ENCODE measurements at regions not wholly inside any gene's neighbourhood (a gene's known extent, or its start where the extent isn't known, plus 50 kb on each side); places are given as distances from the start of the nearest gene placed in this dataset.

DNA sequence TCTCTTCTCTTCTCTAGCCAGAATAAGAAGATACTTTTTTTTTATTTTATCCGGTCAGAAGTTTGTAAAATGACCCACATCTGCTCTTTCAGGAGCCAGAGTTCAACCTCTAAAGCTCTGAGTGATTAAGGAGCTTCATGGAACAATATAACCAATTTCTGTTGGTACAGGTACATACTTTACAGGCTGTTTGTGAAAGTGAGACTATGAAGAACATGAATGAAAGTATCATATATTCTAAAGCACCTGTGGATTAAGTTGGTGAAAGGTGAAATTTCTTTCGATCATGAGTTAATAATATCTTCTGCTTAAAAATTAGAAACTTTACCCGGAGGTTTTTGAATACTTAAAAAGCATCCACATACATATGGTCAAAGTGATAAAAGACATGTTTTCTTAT lies 65.2 kb downstream of the DMRT2 start:
- Mint-ChIP-seq H3K27ac (no peak overlapping the region), H3K27me3 (ENCODE audit: low read depth) (no peaks in the 10 kb centered on the region), H3K9me3 (no peaks in the 10 kb centered on the region), H3K36me3 (ENCODE audit: low read depth) (no peaks in the 10 kb centered on the region), H3K4me3 (ENCODE audit: low read depth) (no peak overlapping the region), H3K4me1 (ENCODE audit: low read depth) (no peaks in the 10 kb centered on the region)
- DNase-seq (ENCODE audit: low spot score): no peak
- intact Hi-C loops (cut with micrococcal nuclease): no loop called here

DNA sequence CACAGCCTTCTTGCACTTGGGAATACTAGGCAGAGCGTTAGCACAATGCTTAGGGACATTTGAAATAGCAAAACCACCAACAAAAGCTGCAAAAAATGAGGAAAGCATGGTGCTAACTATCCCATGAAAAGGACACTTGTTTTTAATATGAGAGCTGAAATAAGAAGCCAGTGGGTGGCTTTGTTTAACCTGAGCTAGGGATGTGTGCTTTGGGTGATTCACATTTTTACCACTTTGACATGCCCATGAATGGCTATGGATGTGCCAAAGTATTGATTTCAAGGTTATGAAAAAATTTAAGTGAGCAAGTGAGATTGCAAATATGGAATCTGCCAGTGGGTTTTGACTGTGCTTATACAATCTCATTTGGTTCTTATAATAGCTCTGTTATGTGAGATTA lies 67.3 kb downstream of the DMRT2 start:
- intact Hi-C loops (cut with micrococcal nuclease): no loop called here
- Mint-ChIP-seq H3K36me3 (ENCODE audit: low read depth) (no peaks in the 10 kb centered on the region), H3K27me3 (ENCODE audit: low read depth) (no peaks in the 10 kb centered on the region), H3K4me1 (ENCODE audit: low read depth) (no peaks in the 10 kb centered on the region), H3K4me3 (ENCODE audit: low read depth) (no peak overlapping the region), H3K9me3 (no peaks in the 10 kb centered on the region), H3K27ac (no peak overlapping the region)
- DNase-seq (ENCODE audit: low spot score): no peak

DNA sequence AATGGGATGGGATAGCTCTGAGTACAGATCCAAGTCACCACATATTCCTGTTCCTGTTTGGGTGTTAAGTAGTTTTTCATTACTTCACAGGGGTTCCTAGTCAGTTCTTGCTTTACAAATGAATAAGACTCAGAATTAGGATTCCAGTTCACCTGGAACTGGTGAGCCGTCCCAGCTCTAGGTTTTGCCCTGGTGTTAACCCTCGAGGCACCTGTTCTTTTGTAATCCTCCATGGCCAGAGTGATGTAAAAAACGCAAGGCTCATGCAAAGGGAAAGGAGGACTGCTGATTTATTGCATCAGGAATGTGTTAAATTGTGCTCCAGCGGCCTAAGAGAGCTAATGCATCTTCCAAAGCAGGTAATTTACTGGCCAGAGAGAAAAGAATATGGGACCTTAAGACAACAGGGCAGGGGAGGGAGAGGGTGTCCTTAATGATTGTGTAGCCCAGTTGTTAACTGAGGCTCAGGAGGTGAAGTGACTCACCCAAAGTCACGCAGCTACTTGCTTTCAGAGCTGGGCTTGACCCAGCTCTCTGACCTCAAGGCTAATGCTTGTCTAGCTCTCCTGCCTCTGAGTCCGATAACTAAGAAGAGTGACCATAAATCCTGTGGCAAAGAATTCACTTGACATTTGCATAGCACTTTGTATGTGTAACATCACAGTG lies 70.5 kb downstream of the DMRT2 start:
- no peak for DNase-seq (ENCODE audit: low spot score)
- H3K9me3 Mint-ChIP-seq: no peaks in the 10 kb centered on the region
- no peaks in the 10 kb centered on the region for H3K4me1 Mint-ChIP-seq (ENCODE audit: low read depth)
- H3K27ac Mint-ChIP-seq: no peak overlapping the region
- intact Hi-C loops (cut with micrococcal nuclease): no loop called here
- no peaks in the 10 kb centered on the region for H3K36me3 Mint-ChIP-seq (ENCODE audit: low read depth)
- no peak overlapping the region for H3K4me3 Mint-ChIP-seq (ENCODE audit: low read depth)
- no peaks in the 10 kb centered on the region for H3K27me3 Mint-ChIP-seq (ENCODE audit: low read depth)

- no peaks in the 10 kb centered on the region for H3K9me3 Mint-ChIP-seq
- no peaks in the 10 kb centered on the region for H3K36me3 Mint-ChIP-seq (ENCODE audit: low read depth)
- H3K4me3 Mint-ChIP-seq (ENCODE audit: low read depth): no peak overlapping the region
- H3K4me1 Mint-ChIP-seq (ENCODE audit: low read depth): no peaks in the 10 kb centered on the region
- DNase-seq (ENCODE audit: low spot score): no peak
- H3K27me3 Mint-ChIP-seq (ENCODE audit: low read depth): no peaks in the 10 kb centered on the region
- intact Hi-C loops (cut with micrococcal nuclease): no loop called here
- H3K27ac Mint-ChIP-seq: no peak overlapping the region
These were observed 75.6 kb downstream of the DMRT2 start for GRCh38 chr9:1125741-1126140.

GRCh38 chr9:1128046-1128445 lies 77.9 kb downstream of the DMRT2 start:
- no peak overlapping the region for H3K27ac Mint-ChIP-seq
- no peaks in the 10 kb centered on the region for H3K27me3 Mint-ChIP-seq (ENCODE audit: low read depth)
- no peaks in the 10 kb centered on the region for H3K4me1 Mint-ChIP-seq (ENCODE audit: low read depth)
- no peak for DNase-seq (ENCODE audit: low spot score)
- H3K9me3 Mint-ChIP-seq: no peaks in the 10 kb centered on the region
- H3K36me3 Mint-ChIP-seq (ENCODE audit: low read depth): no peaks in the 10 kb centered on the region
- intact Hi-C loops (cut with micrococcal nuclease): no loop called here
- no peak overlapping the region for H3K4me3 Mint-ChIP-seq (ENCODE audit: low read depth)

- Mint-ChIP-seq H3K4me1 (ENCODE audit: low read depth) (no peaks in the 10 kb centered on the region), H3K4me3 (ENCODE audit: low read depth) (no peak overlapping the region), H3K27ac (no peak overlapping the region), H3K9me3 (no peaks in the 10 kb centered on the region), H3K27me3 (ENCODE audit: low read depth) (no peaks in the 10 kb centered on the region), H3K36me3 (ENCODE audit: low read depth) (no peaks in the 10 kb centered on the region)
- no peak for DNase-seq (ENCODE audit: low spot score)
- intact Hi-C loops (cut with micrococcal nuclease): no loop called here
These were observed 79.2 kb downstream of the DMRT2 start for GRCh38 chr9:1129382-1129781.

DNA sequence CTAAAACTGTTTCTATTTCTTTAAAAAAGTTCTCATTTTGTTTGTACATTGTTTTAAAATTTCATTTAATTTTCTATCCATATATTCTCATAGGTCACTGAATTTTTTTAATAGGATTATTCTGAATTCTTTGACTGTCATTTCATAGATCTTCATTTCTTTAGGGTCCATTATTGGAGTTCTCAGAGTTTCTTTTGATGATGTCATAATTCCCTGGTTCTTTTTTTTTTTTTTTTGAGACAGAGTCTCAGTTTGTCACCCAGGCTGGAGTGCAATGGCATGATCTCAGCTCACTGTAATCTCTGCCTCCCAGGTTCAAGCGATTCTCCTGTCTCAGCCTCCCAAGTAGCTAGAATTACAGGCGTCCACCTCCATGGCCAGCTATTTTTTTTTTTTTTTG lies 89.9 kb downstream of the DMRT2 start:
- peaks cover 20% of the 10 kb centered on the region for H3K9me3 Mint-ChIP-seq

GRCh38 chr9:1151691-1152090 lies 101.5 kb downstream of the DMRT2 start:
- no peak for DNase-seq (ENCODE audit: low spot score)
- peaks cover 2% of the 10 kb centered on the region for H3K9me3 Mint-ChIP-seq
- no peak overlapping the region for H3K4me3 Mint-ChIP-seq (ENCODE audit: low read depth)
- H3K27ac Mint-ChIP-seq: no peak overlapping the region
- no peaks in the 10 kb centered on the region for H3K36me3 Mint-ChIP-seq (ENCODE audit: low read depth)
- no peaks in the 10 kb centered on the region for H3K4me1 Mint-ChIP-seq (ENCODE audit: low read depth)
- no peaks in the 10 kb centered on the region for H3K27me3 Mint-ChIP-seq (ENCODE audit: low read depth)
- intact Hi-C loops (cut with micrococcal nuclease): no loop called here

More for the DNA sequence above, 89.9 kb downstream of the DMRT2 start:
- DNase-seq (ENCODE audit: low spot score): no peak
- Mint-ChIP-seq H3K27ac (no peak overlapping the region), H3K4me1 (ENCODE audit: low read depth) (no peaks in the 10 kb centered on the region), H3K4me3 (ENCODE audit: low read depth) (no peak overlapping the region), H3K36me3 (ENCODE audit: low read depth) (no peaks in the 10 kb centered on the region), H3K27me3 (ENCODE audit: low read depth) (no peaks in the 10 kb centered on the region)
- intact Hi-C loops (cut with micrococcal nuclease): no loop called here

DNA sequence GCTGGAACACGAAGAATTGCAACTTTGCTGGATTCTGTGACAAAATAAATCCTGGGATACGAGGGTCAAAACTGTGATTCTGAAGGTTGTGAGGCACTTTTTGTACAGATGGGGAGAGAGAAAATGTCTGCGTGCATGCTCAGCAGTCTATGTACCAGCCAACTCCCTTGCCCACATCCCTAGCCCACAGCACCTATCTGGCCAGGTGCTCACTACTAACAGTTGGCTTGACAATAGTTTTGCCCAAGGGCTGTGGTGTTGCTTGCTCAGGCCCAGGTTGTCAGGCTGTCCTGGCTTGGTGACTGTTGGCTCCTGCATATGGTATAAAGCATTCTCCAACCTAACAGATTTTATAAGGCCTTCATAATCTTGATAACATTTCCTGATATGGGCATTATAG lies 102.0 kb downstream of the DMRT2 start:
- no peak overlapping the region for H3K4me3 Mint-ChIP-seq (ENCODE audit: low read depth)
- H3K27ac Mint-ChIP-seq: no peak overlapping the region
- intact Hi-C loops (cut with micrococcal nuclease): no loop called here

DNA sequence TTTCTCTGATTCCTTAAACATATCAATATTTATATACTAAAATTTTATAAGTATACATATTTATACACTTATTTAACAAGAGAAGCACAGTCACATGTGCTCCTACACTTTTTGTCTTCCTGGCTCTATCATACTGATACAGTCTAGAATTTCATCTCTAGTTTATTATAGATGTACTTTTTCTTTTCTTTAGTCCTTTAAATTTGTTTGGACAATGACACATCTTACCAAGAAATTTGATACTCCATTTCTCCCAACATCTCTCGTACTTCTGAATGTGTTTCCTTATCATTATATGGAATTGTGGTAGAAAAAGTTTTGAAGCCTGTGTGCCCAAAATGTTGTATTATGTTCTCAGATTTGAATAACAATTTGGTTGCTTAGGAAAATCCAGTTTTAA lies 104.6 kb downstream of the DMRT2 start:
- no peaks in the 10 kb centered on the region for H3K9me3 Mint-ChIP-seq
- no peak overlapping the region for H3K4me3 Mint-ChIP-seq (ENCODE audit: low read depth)
- H3K27me3 Mint-ChIP-seq (ENCODE audit: low read depth): no peaks in the 10 kb centered on the region
- intact Hi-C loops (cut with micrococcal nuclease): no loop called here
- DNase-seq (ENCODE audit: low spot score): no peak
- H3K27ac Mint-ChIP-seq: no peak overlapping the region
- no peaks in the 10 kb centered on the region for H3K4me1 Mint-ChIP-seq (ENCODE audit: low read depth)
- H3K36me3 Mint-ChIP-seq (ENCODE audit: low read depth): no peaks in the 10 kb centered on the region

More for the DNA sequence above, 102.0 kb downstream of the DMRT2 start:
- Mint-ChIP-seq H3K4me1 (ENCODE audit: low read depth) (no peaks in the 10 kb centered on the region), H3K9me3 (no peaks in the 10 kb centered on the region), H3K27me3 (ENCODE audit: low read depth) (no peaks in the 10 kb centered on the region), H3K36me3 (ENCODE audit: low read depth) (no peaks in the 10 kb centered on the region)
- DNase-seq (ENCODE audit: low spot score): no peak

DNA sequence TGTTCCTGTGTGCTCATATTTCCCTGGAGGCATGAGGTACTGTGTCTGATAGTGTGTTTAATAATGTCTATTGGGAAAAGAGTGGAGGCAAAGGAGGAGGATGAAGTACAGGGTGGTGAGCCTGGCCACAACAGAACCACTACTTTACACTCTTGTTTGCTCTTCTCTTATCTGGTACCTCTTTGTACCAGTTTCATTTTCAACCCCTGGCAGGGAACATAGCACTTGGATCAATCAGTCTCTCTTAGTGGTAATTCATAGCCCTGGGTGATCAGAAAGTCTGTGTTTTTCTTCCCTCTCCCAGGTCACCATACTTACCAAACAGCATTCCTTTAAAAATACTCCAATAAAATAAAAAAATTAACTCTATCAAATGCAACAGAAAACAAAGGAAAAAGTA lies 105.4 kb downstream of the DMRT2 start:
- no peak for DNase-seq (ENCODE audit: low spot score)
- Mint-ChIP-seq H3K4me1 (ENCODE audit: low read depth) (no peaks in the 10 kb centered on the region), H3K9me3 (no peaks in the 10 kb centered on the region), H3K27me3 (ENCODE audit: low read depth) (no peaks in the 10 kb centered on the region), H3K36me3 (ENCODE audit: low read depth) (no peaks in the 10 kb centered on the region), H3K4me3 (ENCODE audit: low read depth) (no peak overlapping the region), H3K27ac (no peak overlapping the region)
- intact Hi-C loops (cut with micrococcal nuclease): no loop called here

DNA sequence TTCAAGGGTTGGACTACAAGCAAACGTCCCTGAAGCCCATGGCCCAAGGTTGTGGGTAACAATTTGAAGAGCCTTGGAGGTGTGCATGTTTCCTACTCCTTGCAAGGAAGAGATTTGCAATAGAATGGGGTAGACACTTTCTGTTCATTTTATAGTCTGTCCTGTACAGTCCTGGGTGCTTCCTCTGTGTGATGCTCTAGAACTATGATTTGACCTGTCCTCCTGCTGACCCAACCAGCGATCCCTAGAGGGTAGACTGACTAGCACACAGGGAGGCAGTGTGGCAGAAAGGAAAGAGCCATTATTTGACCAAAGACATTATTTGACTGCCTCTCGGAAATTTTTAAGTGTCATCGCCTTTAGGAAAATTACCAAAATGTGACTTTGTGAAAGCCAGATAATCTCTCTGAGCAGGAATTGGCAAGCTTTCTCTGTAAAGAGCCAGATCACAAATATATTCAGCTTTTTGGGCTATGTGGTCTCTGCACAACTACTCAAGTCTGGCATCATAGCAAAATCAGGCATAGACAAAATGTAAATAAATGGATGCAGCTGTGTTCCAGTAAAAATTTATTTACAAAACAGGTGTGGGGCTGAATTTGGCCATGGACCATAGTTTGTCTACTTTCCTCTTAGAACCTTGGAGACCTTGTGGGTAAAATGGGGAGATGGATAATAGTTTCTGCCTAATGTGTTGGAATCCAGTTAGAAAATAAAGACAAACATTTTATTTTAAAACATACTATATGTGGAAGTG lies 106.8 kb downstream of the DMRT2 start:
- Mint-ChIP-seq H3K9me3 (no peaks in the 10 kb centered on the region), H3K36me3 (ENCODE audit: low read depth) (no peaks in the 10 kb centered on the region), H3K27ac (no peak overlapping the region), H3K4me1 (ENCODE audit: low read depth) (no peaks in the 10 kb centered on the region), H3K27me3 (ENCODE audit: low read depth) (no peaks in the 10 kb centered on the region), H3K4me3 (ENCODE audit: low read depth) (no peak overlapping the region)
- DNase-seq (ENCODE audit: low spot score): no peak
- intact Hi-C loops (cut with micrococcal nuclease): no loop called here

- Mint-ChIP-seq H3K27ac (no peak overlapping the region), H3K36me3 (ENCODE audit: low read depth) (no peaks in the 10 kb centered on the region), H3K27me3 (ENCODE audit: low read depth) (no peaks in the 10 kb centered on the region), H3K4me3 (ENCODE audit: low read depth) (no peak overlapping the region), H3K4me1 (ENCODE audit: low read depth) (no peaks in the 10 kb centered on the region), H3K9me3 (no peaks in the 10 kb centered on the region)
- DNase-seq (ENCODE audit: low spot score): no peak
- intact Hi-C loops (cut with micrococcal nuclease): no loop called here
These were observed 107.7 kb downstream of the DMRT2 start for GRCh38 chr9:1157836-1158235.

Measured in activated T-helper 2 cell treated with anti-CD3 and anti-CD28 coated beads, Interferon-gamma antibody, Interleukin-2, Interleukin-4, amounts not matched to agents 10 μg/mL and 5 μg/mL and 100 μg/mL, durations not matched to agents 14 hours and 24 hours and 36 hours (primary cell).